ENCODE measurements at regions not wholly inside any gene's neighbourhood (a gene's known extent, or its start where the extent isn't known, plus 50 kb on each side); places are given as distances from the start of the nearest gene placed in this dataset.

- no peak overlapping the region for H3K27ac ChIP-seq (ENCODE audit: extremely low read length, insufficient read depth, low read length)
- H2AFZ ChIP-seq (ENCODE audit: low read length): no peak overlapping the region
- H3K4me2 ChIP-seq (ENCODE audit: low read depth, low read length): no peak overlapping the region
- ATAC-seq (no peak), DNase-seq (ENCODE audit: low spot score) (no peak), FAIRE-seq (no peak)
- H3K79me2 ChIP-seq (ENCODE audit: insufficient read depth, low read length): no peaks in the 10 kb centered on the region
- intact Hi-C loops (cut with micrococcal nuclease; ENCODE audit: unreplicated experiment) (no loop called here), in situ Hi-C loops (cut with HindIII; ENCODE audit: extremely low pct_ligation_motif_present, low pct_unique_long_range_greater_than_20kb) (loop anchor here (25.0 kb wide), 2 partner anchors 664 to 1939 kb away; no protein-coding TSS in a partner anchor)
- WGBS (ENCODE audit: low lambda C conversion rate): 19% methylated on average over 3 of the region's 3 CpGs
- H3K9me3 ChIP-seq (ENCODE audit: low read length): peaks cover 23% of the 10 kb centered on the region
- BruUV-seq (replicated peaks): no TSS peak
- ChIA-PET POLR2A (no interaction called here), CTCF (ENCODE audit: low intra/inter-chr PET ratio, low total read pairs) (no interaction called here)
- no peaks in the 10 kb centered on the region; a peak in 1 of 5 replicates for H3K36me3 ChIP-seq (replicated peaks in 1 of 2; ENCODE audit: control insufficient read depth in 1 of 2, insufficient read depth in 2 of 2, low read length in 2 of 2)
- H3K27me3 ChIP-seq (ENCODE audit: control insufficient read depth in 1 of 2, insufficient read depth in 2 of 2, low read length in 2 of 2): no peaks in the 10 kb centered on the region
- H3K9ac ChIP-seq (ENCODE audit: insufficient read depth, low read depth, low read length): no peak overlapping the region
- H3K4me3 ChIP-seq (replicated peaks in 1 of 3; ENCODE audit: insufficient read depth in 1 of 3, low read depth in 2 of 3, low read length in 3 of 3): no peak overlapping the region
- H4K20me1 ChIP-seq (ENCODE audit: insufficient read depth, low read length): no peaks in the 10 kb centered on the region
- H3K4me1 ChIP-seq (ENCODE audit: insufficient read depth, low read length): no peaks in the 10 kb centered on the region
- TF ChIP-seq GPBP1L1 (CRISPR knock-in tag; IDR thresholded peaks at IDR 0.05): no peak
- TF ChIP-seq BHLHE40 (IDR thresholded peaks at IDR 0.05; ENCODE audit: low read length): no peak
- TF ChIP-seq SRY (CRISPR knock-in tag; IDR thresholded peaks at IDR 0.05): no peak
- TF ChIP-seq ZNF652 (CRISPR knock-in tag; IDR thresholded peaks at IDR 0.05; ENCODE audit: borderline replicate concordance, low read depth): no peak
- no peak for TF ChIP-seq SMARCC2 (IDR thresholded peaks at IDR 0.05)
- no peak for TF ChIP-seq ZBTB42 (CRISPR knock-in tag; IDR thresholded peaks at IDR 0.05)
- no peak for TF ChIP-seq TEAD2 (CRISPR knock-in tag; IDR thresholded peaks at IDR 0.05)
- TF ChIP-seq HIVEP1 (CRISPR knock-in tag; IDR thresholded peaks at IDR 0.05): no peak
- no peak for TF ChIP-seq SRSF4 (IDR thresholded peaks at IDR 0.05; ENCODE audit: low read depth, low read length, poor library complexity, severe bottlenecking)
- no peak for TF ChIP-seq REXO4 (CRISPR knock-in tag; IDR thresholded peaks at IDR 0.05; ENCODE audit: borderline replicate concordance)
- no peak for TF ChIP-seq TAF1 (CRISPR knock-in tag; IDR thresholded peaks at IDR 0.05)
- no peak for TF ChIP-seq ZNF543 (CRISPR knock-in tag; IDR thresholded peaks at IDR 0.05)
- TF ChIP-seq MAFF (IDR thresholded peaks at IDR 0.05; ENCODE audit: low read depth, low read length): no peak
- TF ChIP-seq NFE2L2 (IDR thresholded peaks at IDR 0.05; ENCODE audit: low read length): no peak
- TF ChIP-seq ZFP1 (CRISPR knock-in tag; IDR thresholded peaks at IDR 0.05): no peak
- TF ChIP-seq CREBL2 (CRISPR knock-in tag; IDR thresholded peaks at IDR 0.05; ENCODE audit: borderline replicate concordance): no peak
- TF ChIP-seq USF2 (IDR thresholded peaks at IDR 0.05; ENCODE audit: low read depth, low read length): no peak
- no peak for TF ChIP-seq USF2 (CRISPR knock-in tag; IDR thresholded peaks at IDR 0.05; ENCODE audit: borderline replicate concordance)
Observed at GRCh38 chr9:31776471-31776870, 608.0 kb upstream of the ACO1 start.
